GM12878 (cell line): ENCODE measurements at regions not wholly inside any gene's neighbourhood (a gene's known extent, or its start where the extent isn't known, plus 50 kb on each side); places are given as distances from the start of the nearest gene placed in this dataset.

Experiments used
- ATAC-seq: fragments of 200-7000 bp; cut with Tn5 transposase; 3 replicates; pipeline ENCODE4 v1.9.1; 2020; ENCODE audit warnings: mild to moderate bottlenecking, moderate library complexity
- BruUV-seq: library from RNA; stranded (reverse); fragments of 400-500 nt; replicated peaks from 2 replicates; lab custom pipeline; 2021; lab: Mats Ljungman, UMichigan
- CTCF ChIA-PET: fragments of 300-600 bp; sonication (Branson Sonifier 250); formaldehyde crosslinking; extraction: SDS; loops from one replicate; lab custom pipeline; 2021; ENCODE audit warnings: inconsistent platforms; lab: Yijun Ruan, JAX
- POLR2A ChIA-PET: fragments of 350-600 bp; formaldehyde crosslinking; extraction: SDS; loops from one replicate; lab custom pipeline; 2021; ENCODE audit warnings: inconsistent platforms; lab: Charles Lee
- RAD21 ChIA-PET: fragments of 300-600 bp; sonication (Branson Sonifier 250); formaldehyde crosslinking; loops from one replicate; lab custom pipeline; 2023; ENCODE audit warnings: antibody characterized with exemption; ENCODE audit not compliant: unreplicated experiment; lab: Charles Lee
- SMC1A ChIA-PET: fragments of 300-600 bp; sonication (Branson Sonifier 250); formaldehyde crosslinking; loops from one replicate; lab custom pipeline; 2023; ENCODE audit not compliant: unreplicated experiment, uncharacterized antibody; lab: Charles Lee
- DNase-seq: peaks from one replicate; pipeline ENCODE4 v3.0.0-alpha.2; 2011; ENCODE audit warnings: low read depth, low spot score
- FAIRE-seq: peaks from 3 replicates; lab custom pipeline; 2011; peaks lifted over from hg19 to GRCh38; lab: Jason Lieb, UNC
- H2AFZ ChIP-seq: 2 replicates; pipeline ENCODE4 v1.6.0; 2011; ENCODE audit warnings: low read depth, low read length, control low read depth; ENCODE audit not compliant: control insufficient read depth
- H3K27ac ChIP-seq: 2 replicates; pipeline ENCODE4 v1.5.1; 2011; ENCODE audit warnings: control low read depth; ENCODE audit not compliant: control insufficient read depth, insufficient read depth
- H3K27me3 ChIP-seq, 2 experiments: replicated peaks in 1 of 2; 2 replicates each; pipeline versions ENCODE4 v1.6.0 to v1.6.1; 2011; ENCODE audit warnings: low read length in 1 of 2; ENCODE audit not compliant: control insufficient read depth in 2 of 2, insufficient read depth in 2 of 2
- H3K36me3 ChIP-seq, 2 experiments: 2 replicates each; pipeline ENCODE4 v1.5.1; 2011; ENCODE audit warnings: low read length in 1 of 2; ENCODE audit not compliant: control insufficient read depth in 2 of 2, insufficient read depth in 2 of 2
- H3K4me1 ChIP-seq: 2 replicates; pipeline ENCODE4 v1.6.1; 2011; ENCODE audit warnings: mild to moderate bottlenecking, low read length, moderate library complexity, mixed read lengths; ENCODE audit not compliant: control insufficient read depth, insufficient read depth
- H3K4me2 ChIP-seq: 2 replicates; pipeline ENCODE4 v1.6.0; 2011; ENCODE audit warnings: control low read depth; ENCODE audit not compliant: control insufficient read depth, insufficient read depth
- H3K4me3 ChIP-seq: fragments of 200-600 bp; sonication (generic); 2 replicates; pipeline ENCODE4 v1.5.1; 2016
- H3K79me2 ChIP-seq: 2 replicates; pipeline ENCODE4 v1.6.0; 2011; ENCODE audit warnings: low read length; ENCODE audit not compliant: control insufficient read depth, insufficient read depth
- H3K9ac ChIP-seq: 2 replicates; pipeline ENCODE4 v1.8.0; 2011; ENCODE audit warnings: low read length, control low read depth, mixed read lengths; ENCODE audit not compliant: control insufficient read depth, insufficient read depth
- H3K9me3 ChIP-seq: replicated peaks from 3 replicates; pipeline ENCODE4 v1.5.1; 2011; ENCODE audit warnings: mild to moderate bottlenecking, low read length; ENCODE audit not compliant: control insufficient read depth, insufficient read depth
- H4K20me1 ChIP-seq: 2 replicates; pipeline ENCODE4 v1.6.0; 2011; ENCODE audit not compliant: control insufficient read depth, insufficient read depth
- ASH2L ChIP-seq: fragments of 300-600, 200-600 bp; sonication (generic); IDR thresholded peaks from 2 replicates; pipeline ENCODE4 v1.6.1; 2017; ENCODE audit warnings: low read depth, mild to moderate bottlenecking, borderline replicate concordance
- CEBPB ChIP-seq, 2 experiments: fragments of 150-350 bp in 1 of 2; IDR thresholded peaks; 2 replicates each; pipeline ENCODE4 v1.6.1; 2012 to 2014; ENCODE audit warnings: low read depth in 2 of 2, low read length in 2 of 2, borderline replicate concordance in 1 of 2, inconsistent platforms in 1 of 2
- MEF2A ChIP-seq: IDR thresholded peaks from 2 replicates; pipeline ENCODE4 v1.6.1; 2011; ENCODE audit warnings: low read depth, mild to moderate bottlenecking, low read length, moderate library complexity; ENCODE audit not compliant: insufficient read depth
- NR2F1 ChIP-seq: fragments of 450-650 bp; conservative IDR thresholded peaks from 2 replicates; pipeline ENCODE4 v1.6.1; 2017; ENCODE audit warnings: mild to moderate bottlenecking
- PAX8 ChIP-seq: fragments of 450-650 bp; IDR thresholded peaks from 2 replicates; pipeline ENCODE4 v1.6.1; 2017; ENCODE audit warnings: mild to moderate bottlenecking, moderate library complexity
- SPI1 ChIP-seq: IDR thresholded peaks from 2 replicates; pipeline ENCODE4 v1.6.1; 2011; ENCODE audit warnings: low read depth, mild to moderate bottlenecking, low read length, moderate library complexity, borderline replicate concordance; ENCODE audit not compliant: insufficient read depth
- SRF ChIP-seq, 2 experiments: IDR thresholded peaks; 2 replicates each; pipeline ENCODE4 v1.6.1; 2011; ENCODE audit warnings: low read depth in 2 of 2, low read length in 2 of 2, mild to moderate bottlenecking in 1 of 2, moderate library complexity in 1 of 2
- WGBS: methylation state at CpG from one replicate; pipeline ENCODE4 v1.1.6; 2016; ENCODE audit warnings: low lambda C conversion rate; ENCODE audit not compliant: insufficient replicate concordance, insufficient coverage; ENCODE audit errors: missing lambda C conversion rate; 5-methylcytosine and 5-hydroxymethylcytosine counted together
- in situ Hi-C: fragments of 300-500 bp; cut with MboI; formaldehyde crosslinking; loops from 9 replicates; pipeline ENCODE4 v1.14.3; 2018; ENCODE audit warnings: mixed read lengths
- intact Hi-C: fragments of 100-400 bp; cut with micrococcal nuclease; formaldehyde crosslinking; loops from one replicate; pipeline ENCODE4 v1.14.2; 2022; ENCODE audit not compliant: unreplicated experiment
- TF ChIP-seq, protein P1 (sequence below): fragments of 450-650 bp; formaldehyde crosslinking; IDR thresholded peaks from 2 replicates; pipeline ENCODE4 v1.4.0; 2020; ENCODE audit warnings: mild to moderate bottlenecking, moderate library complexity
- TF ChIP-seq, protein P2 (sequence below): IDR thresholded peaks from 2 replicates; pipeline ENCODE4 v1.6.1; 2012; ENCODE audit warnings: improper control_type of control experiment, low read depth, low read length; ENCODE audit not compliant: insufficient replicate concordance
- TF ChIP-seq, protein P3 (sequence below): fragments of 450-650 bp; IDR thresholded peaks from 2 replicates; pipeline ENCODE4 v1.6.1; 2017; ENCODE audit warnings: mild to moderate bottlenecking, moderate library complexity

DNA sequence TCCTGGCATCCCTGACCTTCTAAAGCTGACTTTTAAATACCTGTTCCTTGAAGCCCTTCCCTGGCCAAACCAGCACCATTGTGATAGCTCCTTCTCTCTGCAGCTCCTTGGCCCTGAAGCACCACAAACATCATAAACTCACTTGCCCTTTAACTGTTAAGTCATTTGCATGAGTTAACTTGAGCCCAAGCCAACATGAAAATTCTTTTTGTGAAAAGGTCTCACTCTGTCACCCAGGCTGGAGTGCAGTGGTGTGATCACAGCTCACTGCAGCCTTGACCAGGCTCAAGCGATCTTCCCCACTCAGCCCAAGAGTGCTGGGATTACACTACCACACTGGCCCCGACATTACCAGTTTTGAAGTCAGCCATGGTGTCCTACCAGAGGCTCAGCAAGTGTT lies 87.8 kb downstream of the ZIC5 start:
- in situ Hi-C loops = no loop called here
- DNase-seq (no peak), ATAC-seq (no peak), FAIRE-seq (no peak)
- POLR2A ChIA-PET = no interaction called here
- no TSS peak for BruUV-seq
- no peak overlapping the region for H3K4me3 ChIP-seq
- RAD21 ChIA-PET = no interaction called here
- H2AFZ ChIP-seq = no peak overlapping the region
- H3K4me2 ChIP-seq = no peak overlapping the region
- H3K9ac ChIP-seq = no peak overlapping the region
- peaks cover 0 to 2% of the 10 kb centered on the region in 2 experiments; a peak in 1 of 4 replicates for H3K27me3 ChIP-seq
- H4K20me1 ChIP-seq = no peaks in the 10 kb centered on the region
- H3K27ac ChIP-seq = no peak overlapping the region
- CTCF ChIA-PET = interaction anchor here (1.0 to 1.2 kb wide), 2 partner anchors 27 to 352 kb away, joined by 4 to 5 read pairs; no protein-coding TSS in a partner anchor
- peaks cover 8% of the 10 kb centered on the region for H3K4me1 ChIP-seq
- H3K36me3 ChIP-seq = no peaks in the 10 kb centered on the region
- no peaks in the 10 kb centered on the region for H3K79me2 ChIP-seq
- H3K9me3 ChIP-seq = no peaks in the 10 kb centered on the region
- SMC1A ChIA-PET = interaction anchor here (0.6 kb wide), 1 partner anchor 227 kb away, joined by 3 read pairs; no protein-coding TSS in a partner anchor
- WGBS = 19% methylated on average over 2 of the region's 2 CpGs
- intact Hi-C loops = no loop called here
- TF ChIP-seq SPI1 (no peak), MEF2A (no peak), ASH2L (no peak), NR2F1 (no peak), SRF (IDR thresholded peaks at IDR 0.05; ENCODE audit: low read depth in 2 of 2, low read length in 2 of 2) (no peak), PAX8 (no peak), CEBPB (IDR thresholded peaks at IDR 0.05; ENCODE audit: borderline replicate concordance in 1 of 2, low read depth in 2 of 2, low read length in 2 of 2) (no peak)
- TF ChIP-seq, protein P1, sequence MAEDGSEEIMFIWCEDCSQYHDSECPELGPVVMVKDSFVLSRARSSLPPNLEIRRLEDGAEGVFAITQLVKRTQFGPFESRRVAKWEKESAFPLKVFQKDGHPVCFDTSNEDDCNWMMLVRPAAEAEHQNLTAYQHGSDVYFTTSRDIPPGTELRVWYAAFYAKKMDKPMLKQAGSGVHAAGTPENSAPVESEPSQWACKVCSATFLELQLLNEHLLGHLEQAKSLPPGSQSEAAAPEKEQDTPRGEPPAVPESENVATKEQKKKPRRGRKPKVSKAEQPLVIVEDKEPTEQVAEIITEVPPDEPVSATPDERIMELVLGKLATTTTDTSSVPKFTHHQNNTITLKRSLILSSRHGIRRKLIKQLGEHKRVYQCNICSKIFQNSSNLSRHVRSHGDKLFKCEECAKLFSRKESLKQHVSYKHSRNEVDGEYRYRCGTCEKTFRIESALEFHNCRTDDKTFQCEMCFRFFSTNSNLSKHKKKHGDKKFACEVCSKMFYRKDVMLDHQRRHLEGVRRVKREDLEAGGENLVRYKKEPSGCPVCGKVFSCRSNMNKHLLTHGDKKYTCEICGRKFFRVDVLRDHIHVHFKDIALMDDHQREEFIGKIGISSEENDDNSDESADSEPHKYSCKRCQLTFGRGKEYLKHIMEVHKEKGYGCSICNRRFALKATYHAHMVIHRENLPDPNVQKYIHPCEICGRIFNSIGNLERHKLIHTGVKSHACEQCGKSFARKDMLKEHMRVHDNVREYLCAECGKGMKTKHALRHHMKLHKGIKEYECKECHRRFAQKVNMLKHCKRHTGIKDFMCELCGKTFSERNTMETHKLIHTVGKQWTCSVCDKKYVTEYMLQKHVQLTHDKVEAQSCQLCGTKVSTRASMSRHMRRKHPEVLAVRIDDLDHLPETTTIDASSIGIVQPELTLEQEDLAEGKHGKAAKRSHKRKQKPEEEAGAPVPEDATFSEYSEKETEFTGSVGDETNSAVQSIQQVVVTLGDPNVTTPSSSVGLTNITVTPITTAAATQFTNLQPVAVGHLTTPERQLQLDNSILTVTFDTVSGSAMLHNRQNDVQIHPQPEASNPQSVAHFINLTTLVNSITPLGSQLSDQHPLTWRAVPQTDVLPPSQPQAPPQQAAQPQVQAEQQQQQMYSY (CRISPR knock-in tag) = no peak
- TF ChIP-seq, protein P2, sequence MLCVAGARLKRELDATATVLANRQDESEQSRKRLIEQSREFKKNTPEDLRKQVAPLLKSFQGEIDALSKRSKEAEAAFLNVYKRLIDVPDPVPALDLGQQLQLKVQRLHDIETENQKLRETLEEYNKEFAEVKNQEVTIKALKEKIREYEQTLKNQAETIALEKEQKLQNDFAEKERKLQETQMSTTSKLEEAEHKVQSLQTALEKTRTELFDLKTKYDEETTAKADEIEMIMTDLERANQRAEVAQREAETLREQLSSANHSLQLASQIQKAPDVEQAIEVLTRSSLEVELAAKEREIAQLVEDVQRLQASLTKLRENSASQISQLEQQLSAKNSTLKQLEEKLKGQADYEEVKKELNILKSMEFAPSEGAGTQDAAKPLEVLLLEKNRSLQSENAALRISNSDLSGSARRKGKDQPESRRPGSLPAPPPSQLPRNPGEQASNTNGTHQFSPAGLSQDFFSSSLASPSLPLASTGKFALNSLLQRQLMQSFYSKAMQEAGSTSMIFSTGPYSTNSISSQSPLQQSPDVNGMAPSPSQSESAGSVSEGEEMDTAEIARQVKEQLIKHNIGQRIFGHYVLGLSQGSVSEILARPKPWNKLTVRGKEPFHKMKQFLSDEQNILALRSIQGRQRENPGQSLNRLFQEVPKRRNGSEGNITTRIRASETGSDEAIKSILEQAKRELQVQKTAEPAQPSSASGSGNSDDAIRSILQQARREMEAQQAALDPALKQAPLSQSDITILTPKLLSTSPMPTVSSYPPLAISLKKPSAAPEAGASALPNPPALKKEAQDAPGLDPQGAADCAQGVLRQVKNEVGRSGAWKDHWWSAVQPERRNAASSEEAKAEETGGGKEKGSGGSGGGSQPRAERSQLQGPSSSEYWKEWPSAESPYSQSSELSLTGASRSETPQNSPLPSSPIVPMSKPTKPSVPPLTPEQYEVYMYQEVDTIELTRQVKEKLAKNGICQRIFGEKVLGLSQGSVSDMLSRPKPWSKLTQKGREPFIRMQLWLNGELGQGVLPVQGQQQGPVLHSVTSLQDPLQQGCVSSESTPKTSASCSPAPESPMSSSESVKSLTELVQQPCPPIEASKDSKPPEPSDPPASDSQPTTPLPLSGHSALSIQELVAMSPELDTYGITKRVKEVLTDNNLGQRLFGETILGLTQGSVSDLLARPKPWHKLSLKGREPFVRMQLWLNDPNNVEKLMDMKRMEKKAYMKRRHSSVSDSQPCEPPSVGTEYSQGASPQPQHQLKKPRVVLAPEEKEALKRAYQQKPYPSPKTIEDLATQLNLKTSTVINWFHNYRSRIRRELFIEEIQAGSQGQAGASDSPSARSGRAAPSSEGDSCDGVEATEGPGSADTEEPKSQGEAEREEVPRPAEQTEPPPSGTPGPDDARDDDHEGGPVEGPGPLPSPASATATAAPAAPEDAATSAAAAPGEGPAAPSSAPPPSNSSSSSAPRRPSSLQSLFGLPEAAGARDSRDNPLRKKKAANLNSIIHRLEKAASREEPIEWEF = no peak
- TF ChIP-seq, protein P3, sequence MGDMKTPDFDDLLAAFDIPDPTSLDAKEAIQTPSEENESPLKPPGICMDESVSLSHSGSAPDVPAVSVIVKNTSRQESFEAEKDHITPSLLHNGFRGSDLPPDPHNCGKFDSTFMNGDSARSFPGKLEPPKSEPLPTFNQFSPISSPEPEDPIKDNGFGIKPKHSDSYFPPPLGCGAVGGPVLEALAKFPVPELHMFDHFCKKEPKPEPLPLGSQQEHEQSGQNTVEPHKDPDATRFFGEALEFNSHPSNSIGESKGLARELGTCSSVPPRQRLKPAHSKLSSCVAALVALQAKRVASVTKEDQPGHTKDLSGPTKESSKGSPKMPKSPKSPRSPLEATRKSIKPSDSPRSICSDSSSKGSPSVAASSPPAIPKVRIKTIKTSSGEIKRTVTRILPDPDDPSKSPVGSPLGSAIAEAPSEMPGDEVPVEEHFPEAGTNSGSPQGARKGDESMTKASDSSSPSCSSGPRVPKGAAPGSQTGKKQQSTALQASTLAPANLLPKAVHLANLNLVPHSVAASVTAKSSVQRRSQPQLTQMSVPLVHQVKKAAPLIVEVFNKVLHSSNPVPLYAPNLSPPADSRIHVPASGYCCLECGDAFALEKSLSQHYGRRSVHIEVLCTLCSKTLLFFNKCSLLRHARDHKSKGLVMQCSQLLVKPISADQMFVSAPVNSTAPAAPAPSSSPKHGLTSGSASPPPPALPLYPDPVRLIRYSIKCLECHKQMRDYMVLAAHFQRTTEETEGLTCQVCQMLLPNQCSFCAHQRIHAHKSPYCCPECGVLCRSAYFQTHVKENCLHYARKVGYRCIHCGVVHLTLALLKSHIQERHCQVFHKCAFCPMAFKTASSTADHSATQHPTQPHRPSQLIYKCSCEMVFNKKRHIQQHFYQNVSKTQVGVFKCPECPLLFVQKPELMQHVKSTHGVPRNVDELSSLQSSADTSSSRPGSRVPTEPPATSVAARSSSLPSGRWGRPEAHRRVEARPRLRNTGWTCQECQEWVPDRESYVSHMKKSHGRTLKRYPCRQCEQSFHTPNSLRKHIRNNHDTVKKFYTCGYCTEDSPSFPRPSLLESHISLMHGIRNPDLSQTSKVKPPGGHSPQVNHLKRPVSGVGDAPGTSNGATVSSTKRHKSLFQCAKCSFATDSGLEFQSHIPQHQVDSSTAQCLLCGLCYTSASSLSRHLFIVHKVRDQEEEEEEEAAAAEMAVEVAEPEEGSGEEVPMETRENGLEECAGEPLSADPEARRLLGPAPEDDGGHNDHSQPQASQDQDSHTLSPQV = no peak
